SK-N-SH (cell line): ENCODE measurements at regions not wholly inside any gene's neighbourhood (a gene's known extent, or its start where the extent isn't known, plus 50 kb on each side); places are given as distances from the start of the nearest gene placed in this dataset.

Source experiments
- CHD2 ChIP-seq: fragments of 150-350 bp; IDR thresholded peaks from 2 replicates; pipeline ENCODE4 v1.6.1; 2018; ENCODE audit warnings: low read length; ENCODE audit not compliant: partially characterized antibody
- CTCF ChIP-seq: fragments of 200-600 bp; sonication (generic); IDR thresholded peaks from 2 replicates; pipeline ENCODE4 v1.6.1; 2017; ENCODE audit warnings: antibody characterized with exemption, mild to moderate bottlenecking, moderate library complexity
- REST ChIP-seq: IDR thresholded peaks from 2 replicates; pipeline ENCODE4 v1.6.1; 2012; ENCODE audit warnings: mild to moderate bottlenecking, low read depth, low read length, moderate library complexity
- TAF1 ChIP-seq: IDR thresholded peaks from 2 replicates; pipeline ENCODE4 v1.6.1; 2012; ENCODE audit warnings: low read depth, mild to moderate bottlenecking, low read length, moderate library complexity, borderline replicate concordance
- USF2 ChIP-seq: fragments of 150-350 bp; IDR thresholded peaks from 2 replicates; pipeline ENCODE4 v1.6.1; 2017; ENCODE audit warnings: antibody characterized with exemption, low read length, low read depth, borderline replicate concordance

GRCh38 chr21:26783466-26784195 lies 61.6 kb downstream of the ADAMTS1 start:
- TF ChIP-seq USF2, result no peak
- no peak for TF ChIP-seq CHD2
- TF ChIP-seq CTCF, result no peak
- TF ChIP-seq TAF1, result no peak
- no peak for TF ChIP-seq REST
